GDM1 (cell line): ENCODE measurements at regions not wholly inside any gene's neighbourhood (a gene's known extent, or its start where the extent isn't known, plus 50 kb on each side); places are given as distances from the start of the nearest gene placed in this dataset.
"Not testable (repeated sequence)": the region's sequence is repeated elsewhere in the genome, so short reads cannot be mapped to it uniquely, and the experiment has no call there.

ENCODE experiments used
- DNase-seq: peaks from one replicate; lab custom pipeline; 2025; lab: John Stamatoyannopoulos, UW

DNA sequence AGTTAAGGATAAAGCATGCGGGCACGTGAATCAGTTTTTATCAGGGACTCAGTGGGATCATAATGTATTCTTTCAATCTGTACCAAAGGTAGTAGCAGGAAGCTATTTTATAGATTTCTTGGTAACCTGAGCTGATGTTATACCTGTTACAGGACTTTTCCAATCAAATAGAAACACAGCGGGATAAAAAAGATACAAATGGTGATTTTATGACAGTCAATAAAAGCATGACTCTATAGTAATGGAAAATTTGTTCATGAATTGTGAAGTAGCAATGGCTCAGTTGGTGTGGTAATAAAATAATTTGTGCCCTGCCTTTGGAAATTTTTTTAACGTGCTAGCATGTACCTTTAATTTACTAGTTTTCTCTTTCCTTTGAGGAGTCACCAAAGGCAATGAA lies 300.7 kb upstream of the CELF2 start:
- DNase-seq, result no peak

DNA sequence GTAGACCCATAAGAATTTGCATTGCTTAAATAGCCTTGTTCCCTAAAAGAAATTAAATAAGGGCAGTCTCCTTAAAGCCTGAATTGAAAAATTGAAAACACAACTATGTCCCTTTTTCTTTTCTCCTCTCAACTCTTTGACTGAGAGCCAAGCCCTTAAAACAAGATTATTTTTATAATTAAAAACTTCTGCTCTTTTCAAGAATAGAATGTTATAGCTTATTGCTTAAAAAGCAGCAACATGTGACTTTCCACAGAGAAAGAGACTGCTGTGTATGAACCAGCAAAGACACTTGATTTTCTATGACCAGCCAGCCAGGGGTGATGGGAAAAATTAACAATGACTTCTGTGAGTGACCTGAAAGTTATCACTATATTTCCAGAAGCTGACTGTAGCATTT lies 295.2 kb upstream of the CELF2 start:
- no peak for DNase-seq

DNA sequence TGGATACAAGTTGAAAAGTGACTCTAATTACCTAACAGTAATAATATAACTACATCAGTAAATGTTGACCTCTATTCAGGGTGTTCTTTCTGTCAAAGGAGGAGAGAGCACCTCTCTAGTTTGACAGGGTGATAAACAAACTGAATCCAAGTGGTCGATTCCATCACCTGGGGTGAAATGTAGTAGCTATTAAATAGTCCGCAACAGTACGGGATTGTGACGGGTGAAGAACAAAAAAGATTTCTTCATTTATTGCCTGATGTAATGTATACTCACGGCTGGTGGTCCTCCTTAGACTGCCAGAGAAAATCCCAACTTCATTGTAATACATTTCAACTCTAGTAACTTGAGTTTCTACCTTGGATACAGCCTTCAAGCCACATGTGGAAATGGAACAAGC lies 292.5 kb upstream of the CELF2 start:
- no peak for DNase-seq

DNA sequence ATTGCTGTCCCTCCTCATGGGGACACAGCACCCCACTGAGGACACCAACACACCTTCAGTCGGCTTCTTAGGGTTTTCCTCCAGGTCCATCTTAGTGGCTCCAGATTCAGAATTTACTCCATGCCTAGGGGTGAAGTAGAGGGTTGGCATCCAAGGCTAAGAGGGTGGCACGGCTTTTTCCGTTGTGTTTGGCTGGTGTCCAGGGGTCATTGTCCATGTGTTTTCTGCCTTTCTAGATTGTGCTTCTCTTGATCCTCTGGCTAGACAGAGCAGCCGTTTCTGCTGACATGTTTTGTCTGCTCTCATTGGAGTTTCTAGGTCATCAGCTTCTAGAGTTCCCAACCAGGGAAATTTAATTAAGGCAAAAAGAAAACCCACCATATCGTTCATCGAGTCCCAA lies 291.6 kb upstream of the CELF2 start:
- DNase-seq, result no peak

DNA sequence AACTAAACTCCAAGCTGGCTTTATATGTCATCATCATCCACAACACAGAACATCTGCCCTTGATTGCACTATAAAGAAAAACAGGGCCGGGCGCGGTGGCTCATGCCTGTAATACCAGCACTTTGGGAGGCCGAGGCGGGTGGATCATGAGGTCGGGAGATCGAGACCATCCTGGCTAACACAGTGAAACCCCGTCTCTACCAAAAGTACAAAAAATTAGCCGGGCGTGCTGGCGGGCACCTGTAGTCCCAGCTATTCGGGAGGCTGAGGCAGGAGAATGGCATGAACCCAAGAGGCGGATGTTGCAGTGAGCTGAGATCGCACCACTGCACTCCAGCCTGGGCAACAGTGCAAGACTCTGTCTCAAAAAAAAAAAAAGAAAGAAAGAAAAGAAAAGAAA lies 290.3 kb upstream of the CELF2 start:
- not testable (repeated sequence) for DNase-seq

DNA sequence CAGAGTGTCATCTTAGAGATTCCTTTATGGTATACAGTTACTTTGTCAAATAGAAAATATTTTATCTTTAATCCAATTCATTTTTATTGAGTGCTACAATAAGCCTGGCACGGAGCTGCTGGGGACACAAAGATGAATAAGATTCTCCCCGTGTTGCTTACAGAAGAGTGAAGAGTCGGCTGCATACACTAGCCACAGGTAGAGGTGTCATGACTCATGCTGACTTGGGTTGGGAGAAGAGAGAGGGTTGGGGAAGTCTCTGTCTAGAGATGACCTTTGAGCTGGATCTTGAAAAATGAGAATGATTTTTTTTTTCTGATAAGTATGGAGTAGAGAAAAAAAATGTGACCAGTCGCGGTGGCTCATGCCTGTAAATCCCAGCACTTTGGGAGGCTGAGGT lies 289.9 kb upstream of the CELF2 start:
- DNase-seq, result no peak

DNA sequence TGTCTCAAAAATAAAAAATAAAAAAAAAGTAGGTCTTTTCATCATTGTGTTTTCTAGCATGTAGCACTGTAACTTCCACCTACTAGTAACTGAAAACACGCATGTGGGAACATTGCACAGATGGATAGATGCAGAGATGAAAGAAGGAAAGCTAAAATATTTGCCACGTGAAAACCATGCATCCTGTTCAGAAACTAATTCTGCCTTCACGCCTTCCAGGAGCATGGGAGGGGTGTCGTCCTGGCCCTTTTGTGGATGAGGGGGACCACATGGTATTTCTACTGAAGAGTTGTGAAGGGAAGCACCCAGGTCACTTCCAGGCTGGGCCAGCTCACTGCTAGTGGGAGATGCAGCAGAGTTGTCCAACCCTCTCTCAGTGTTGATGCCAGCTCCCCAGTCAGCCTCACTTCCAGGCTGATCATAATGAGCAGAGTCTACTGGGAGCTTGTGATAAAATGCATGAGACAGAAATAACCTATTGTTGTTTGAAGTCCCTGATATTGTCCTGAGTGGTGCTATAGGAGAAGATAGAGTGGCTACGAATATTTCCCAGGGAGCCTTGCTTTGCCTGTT lies 287.1 kb upstream of the CELF2 start:
- no peak for DNase-seq

DNA sequence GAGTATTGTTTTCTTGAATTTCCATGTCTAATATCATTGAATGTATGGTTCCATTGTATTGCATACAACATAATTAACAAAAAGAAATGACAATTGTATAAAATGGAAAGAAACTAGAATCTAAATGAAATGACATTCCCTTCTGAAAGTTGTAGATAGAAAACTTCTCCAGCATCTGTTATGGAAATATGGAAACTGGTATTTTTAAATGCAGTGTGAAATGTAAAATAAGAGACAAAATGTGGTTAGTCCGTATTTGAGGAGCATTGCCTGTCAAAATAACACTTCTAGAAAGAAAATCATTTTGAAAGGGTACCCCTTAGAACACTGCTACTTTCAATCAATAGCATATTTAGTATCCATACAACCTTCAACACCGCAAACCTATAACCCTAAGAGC lies 286.3 kb upstream of the CELF2 start:
- DNase-seq, result no peak

DNA sequence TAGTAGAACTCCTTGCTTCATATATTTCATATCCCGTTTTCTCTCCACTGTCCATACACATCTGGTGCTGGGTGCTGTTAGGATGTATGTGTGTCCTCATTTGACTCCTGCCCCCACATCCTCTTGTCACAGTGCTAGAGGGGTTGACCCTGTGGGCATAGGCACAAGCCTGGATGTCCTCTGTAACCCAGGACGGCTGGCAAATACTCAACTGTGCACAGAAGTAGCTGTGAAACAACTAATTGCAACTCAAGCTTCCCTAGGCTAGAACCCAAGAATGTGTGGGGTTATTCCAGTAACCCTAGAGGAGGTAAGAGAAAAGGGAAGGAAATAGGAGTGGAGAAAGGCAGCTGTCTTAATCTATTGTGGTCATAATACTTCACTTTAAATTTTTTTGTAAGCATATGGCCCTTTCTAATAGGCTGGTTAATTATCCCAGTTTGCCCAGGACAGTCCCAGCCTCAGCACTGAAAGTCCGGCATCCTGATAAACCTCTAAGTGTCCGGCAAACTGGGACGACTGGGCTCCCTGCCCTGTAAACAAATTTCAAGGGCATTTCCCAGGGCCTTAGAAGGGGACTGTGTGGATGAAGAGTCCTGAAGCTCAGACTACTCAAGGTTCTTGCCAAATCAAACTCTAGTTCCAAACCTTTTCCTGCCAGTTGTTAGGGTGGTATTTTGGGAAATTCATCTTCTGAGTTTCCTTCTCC lies 283.2 kb upstream of the CELF2 start:
- DNase-seq, result no peak

DNA sequence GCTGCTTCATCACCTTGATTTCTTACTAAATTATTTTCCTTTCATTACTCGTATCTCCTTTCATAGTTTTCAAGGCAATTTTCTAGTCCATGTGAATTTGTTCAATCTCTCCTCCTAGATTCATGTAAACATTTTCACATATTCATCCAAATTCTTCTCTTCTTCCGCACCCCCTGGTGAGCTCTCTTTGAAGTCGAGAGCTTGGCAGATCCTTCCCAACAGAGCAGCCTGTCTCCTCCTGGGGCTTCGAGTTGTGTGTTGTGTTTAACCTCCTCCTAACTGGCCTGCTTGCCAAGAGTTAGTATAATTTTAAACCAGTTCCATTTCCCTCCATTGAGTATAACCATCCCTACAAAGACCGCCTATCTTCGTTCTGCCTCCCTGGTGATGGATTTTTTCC lies 272.4 kb upstream of the CELF2 start:
- DNase-seq, result no peak

DNA sequence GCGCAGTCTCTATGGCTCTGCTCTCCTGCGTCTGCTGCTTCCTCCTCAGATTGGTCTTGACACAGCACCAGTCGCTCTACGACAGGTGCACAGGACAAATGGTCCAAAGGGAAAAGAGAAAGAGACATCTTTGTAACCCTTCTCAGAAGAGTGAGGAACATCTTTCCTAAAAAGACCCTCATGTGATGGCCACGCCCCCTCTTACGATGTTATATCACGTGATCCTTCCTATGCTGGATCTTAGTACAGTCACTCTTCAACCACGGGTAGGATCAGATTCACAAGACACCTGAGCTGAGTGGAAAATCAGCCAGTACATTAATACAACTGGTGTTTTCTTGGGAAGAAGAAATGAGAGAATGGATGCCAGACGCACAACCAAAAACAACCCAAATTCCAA lies 262.2 kb upstream of the CELF2 start:
- DNase-seq, result no peak

DNA sequence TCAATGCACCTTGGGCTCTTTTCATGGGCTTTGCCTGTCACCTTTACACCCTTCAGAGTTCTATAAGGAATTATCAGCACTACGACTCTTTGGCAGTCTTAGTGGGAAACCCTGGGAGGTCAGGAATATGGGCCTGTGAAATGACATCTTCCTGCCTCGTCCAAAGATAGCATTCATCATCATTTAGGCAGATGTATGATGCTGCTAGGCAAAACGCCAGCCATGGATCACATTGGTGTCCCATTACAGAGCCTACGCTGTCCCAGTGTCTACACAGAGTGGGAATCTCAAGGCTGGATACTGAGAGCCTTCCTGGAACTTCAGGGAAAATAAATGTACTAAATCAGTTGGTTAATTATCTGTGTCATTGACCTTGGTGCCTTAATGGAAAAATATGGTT lies 259.4 kb upstream of the CELF2 start:
- DNase-seq, result no peak

DNA sequence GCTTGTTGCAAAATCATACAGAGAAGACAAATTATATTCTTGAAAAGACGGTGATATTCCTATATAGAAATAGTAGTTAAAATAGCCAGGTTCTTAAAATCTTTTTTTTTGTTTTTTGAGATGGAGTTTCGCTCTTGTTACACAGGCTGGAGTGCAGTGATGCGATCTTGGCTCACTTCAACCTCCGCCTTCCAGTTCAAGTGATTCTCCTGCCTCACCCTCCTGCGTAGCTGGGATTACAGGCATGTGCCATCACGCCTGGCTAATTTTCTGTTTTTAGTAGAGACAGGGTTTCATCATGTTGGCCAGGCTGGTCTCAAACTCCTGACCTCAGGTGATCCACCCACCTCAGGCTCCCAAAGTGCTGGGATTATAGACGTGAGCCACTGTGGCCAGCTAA lies 257.9 kb upstream of the CELF2 start:
- DNase-seq, result not testable (repeated sequence)

DNA sequence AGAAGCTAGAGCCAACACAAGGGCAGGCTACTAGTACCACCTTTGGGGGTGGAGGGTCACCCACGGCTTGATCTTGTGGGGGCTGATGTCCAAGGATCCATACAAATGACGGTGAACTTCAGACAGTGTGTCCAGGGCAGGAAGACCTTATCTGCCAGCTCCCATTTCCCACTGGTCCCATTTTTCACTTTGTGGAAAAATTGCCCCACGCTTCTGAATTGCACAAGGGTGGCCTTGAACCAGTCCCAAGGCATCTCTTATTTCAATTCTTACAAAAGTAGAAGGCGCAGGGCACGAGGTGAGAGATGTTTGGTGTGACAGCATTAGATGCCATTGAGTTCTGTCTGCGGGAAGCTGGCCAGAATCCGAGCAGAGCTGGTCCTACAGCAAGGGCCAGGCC lies 252.7 kb upstream of the CELF2 start:
- DNase-seq, result no peak

DNA sequence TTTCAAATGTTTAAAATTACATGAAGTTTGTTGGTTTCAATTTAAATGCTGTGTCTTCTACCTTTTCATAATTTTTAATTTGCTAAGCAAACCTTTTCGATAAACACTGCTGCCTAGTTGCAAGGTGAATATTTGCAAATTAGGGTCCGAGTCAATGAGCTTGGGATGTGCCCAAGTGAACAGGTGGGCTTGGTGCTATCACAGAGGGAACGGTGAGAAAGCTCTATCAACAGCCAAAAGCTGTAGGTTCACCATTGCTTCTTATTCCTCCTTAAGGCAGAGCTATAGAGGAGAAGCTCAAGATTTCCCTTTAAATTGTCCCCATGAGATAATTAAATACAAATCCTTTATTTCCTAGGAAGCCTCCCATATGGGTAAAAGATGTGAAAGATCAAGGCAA lies 245.3 kb upstream of the CELF2 start:
- DNase-seq, result no peak

DNA sequence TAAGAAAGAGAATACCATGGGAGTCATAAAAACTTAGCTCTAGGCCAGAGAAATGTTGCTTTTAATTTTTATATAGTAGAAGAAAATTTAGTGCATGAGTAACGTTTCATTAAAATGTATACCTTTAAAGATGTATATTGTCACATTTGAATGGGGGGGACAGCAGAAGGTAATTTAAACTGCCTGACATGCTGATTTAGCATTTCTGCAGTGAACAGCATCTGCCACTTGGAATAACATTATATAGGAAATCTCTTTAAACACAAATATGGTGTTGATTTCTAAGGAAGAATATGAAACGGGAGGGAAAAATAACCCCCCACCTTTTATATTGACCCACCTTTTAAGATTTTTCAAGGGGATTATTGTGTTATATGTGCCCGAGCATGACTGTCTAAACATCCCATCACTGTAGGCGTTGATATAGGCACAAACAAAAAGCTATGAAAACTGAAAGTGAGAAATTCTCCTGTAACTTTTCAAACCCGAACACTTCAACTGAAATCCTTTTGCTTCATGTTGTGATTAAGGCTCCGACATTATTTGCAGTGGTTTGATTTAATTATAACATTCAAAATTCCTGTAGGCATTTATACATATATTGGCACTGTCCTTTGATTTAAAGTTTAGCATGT lies 244.7 kb upstream of the CELF2 start:
- DNase-seq, result no peak

DNA sequence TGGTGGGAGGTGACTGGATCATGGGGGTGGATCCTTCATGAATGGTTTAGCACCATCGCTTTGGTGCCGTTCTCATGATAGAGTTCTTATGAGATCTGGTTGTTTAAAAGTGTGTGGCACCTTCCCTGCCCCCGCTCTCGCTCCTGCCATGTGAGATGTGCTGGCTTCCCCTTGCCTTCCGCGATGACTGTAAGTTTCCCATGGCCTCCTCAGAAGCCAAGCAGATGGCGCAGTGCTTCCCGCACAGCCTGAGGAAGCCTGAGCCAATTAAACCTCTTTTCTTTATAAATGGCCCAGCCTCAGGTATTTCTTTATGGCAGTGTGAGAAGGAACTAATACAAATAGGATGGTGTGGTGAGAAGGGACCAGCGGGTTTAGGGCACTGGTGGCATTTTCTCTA lies 243.3 kb upstream of the CELF2 start:
- no peak for DNase-seq

DNA sequence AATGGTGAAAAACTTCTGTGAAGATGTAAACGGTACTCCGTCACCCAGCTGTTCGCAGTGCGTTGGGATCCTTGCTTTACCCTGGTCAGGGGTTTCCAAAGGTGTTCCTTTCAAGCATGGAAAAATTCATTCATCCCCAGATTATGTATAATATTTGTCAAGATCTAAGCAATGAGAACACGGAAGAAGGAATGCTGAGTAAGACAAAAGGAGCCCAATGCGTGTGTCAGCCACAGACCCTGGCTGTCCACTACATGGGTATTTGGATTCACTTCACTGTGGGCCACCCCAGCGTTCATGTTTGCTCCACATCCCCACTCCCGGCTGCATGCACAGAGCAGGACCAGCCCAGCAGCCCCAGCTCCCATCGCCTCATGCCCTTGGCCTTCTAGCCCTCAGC lies 241.3 kb upstream of the CELF2 start:
- no peak for DNase-seq

DNA sequence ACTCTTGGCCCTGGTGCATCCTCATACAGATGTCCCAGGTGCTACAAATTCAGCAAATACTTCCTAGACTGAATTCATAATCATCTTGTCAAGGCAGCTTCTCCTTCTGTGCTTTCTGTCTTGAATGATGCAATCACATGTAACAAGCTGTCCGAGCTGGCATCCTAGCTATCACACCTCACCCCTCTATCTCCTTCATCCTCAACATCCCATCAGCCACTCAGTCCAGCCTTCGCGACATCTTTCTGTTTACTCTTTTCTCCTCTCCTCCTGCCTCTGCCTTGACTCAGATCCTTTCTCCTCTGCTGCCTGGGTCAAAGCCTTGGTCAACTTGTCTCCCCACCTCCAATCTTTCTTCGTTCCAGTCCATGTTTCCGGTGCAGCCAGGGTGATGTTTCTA lies 240.4 kb upstream of the CELF2 start:
- DNase-seq, result no peak

DNA sequence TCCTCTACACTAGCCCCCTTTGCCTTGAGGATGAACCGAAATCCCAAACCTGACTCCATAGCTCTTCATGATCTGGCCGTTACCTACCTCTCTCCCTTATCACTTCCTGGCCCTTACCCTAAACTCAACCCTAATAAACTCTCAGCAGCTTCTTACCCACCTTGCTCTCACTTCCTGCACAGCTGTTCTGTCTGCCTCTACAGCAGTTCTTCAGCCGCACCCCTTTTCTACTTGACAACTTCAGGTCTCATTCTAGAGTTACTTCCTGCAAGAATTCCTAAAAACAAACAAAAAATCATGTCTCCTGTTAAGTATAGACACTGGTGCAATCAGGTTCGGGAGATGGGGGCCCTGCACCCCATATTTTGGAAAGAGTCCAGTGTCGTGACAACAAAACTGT lies 239.9 kb upstream of the CELF2 start:
- DNase-seq, result no peak

DNA sequence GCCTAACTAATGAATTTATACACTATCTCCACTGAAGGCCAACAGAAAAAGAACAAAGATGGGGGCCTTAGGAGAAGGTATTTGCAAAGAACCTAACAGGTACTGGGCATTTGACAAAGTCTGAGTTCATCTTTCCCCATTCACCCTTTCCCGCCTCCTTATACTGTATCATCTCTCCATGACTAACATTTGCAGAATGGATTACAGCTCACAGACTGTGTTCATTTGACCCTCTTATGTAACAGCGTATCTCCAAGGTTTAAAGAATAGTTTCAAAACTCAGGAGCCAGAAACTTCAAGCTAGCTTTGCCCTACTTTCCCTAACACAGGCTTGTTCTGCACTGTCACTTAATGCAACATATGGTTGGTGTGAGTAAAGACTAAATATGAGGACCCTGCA lies 238.7 kb upstream of the CELF2 start:
- no peak for DNase-seq

DNA sequence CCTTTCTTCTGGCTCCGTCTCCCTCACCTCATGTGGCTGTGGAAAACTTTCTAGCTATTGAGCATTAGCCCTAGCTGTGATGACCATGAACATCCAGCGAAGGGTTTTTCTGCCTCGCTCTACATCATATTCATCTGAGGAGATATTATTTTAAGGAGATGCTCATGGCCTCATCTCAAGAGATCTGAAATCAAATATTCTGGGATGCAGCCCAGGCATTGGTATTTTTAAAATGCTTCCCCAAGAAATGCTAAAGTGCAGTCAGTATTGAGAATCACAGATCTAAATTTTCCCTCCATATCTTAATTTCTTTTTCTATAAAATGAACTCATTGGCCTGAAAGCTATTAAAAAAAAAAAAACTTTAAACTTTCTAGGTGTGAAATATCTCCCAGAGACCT lies 238.2 kb upstream of the CELF2 start:
- no peak for DNase-seq

DNA sequence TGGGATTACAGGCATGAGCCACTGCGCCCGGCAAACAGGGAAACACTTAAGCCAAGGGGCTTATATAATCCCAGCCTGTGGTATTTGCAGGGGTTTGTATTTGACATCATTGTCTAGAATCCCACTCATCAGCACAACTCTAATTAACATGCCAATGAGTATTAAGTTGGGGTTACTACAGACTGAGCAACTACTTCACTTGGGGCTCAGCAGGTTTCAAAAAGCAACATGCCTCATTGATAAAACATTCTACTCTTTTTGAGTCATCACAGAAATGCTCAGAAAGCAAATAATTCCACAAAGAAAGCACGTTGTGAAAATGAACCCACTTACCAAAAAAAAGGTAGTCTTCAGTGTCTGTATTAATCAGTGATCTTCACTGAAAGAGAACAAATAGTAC lies 236.9 kb upstream of the CELF2 start:
- no peak for DNase-seq

DNA sequence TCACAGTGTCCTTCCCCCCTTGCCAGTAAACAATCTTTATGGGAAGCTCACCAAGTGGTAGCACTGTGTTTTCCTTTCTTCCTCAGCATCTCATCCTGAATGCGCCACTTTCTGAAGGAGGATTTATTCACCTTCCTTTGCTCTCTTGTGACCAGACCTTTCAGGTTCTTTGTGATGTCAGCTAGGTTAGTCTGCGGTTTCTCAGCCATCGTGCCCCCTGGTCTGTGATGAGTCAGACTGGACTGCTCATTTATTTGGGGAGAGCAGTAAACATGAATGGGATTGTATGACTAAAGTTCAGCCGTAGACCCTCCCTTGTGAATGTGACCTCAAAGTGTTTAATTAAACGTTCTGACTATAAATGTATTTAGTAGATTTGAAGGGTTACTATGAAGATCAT lies 235.1 kb upstream of the CELF2 start:
- no peak for DNase-seq
